ENCODE measurements at regions not wholly inside any gene's neighbourhood (a gene's known extent, or its start where the extent isn't known, plus 50 kb on each side); places are given as distances from the start of the nearest gene placed in this dataset.
"Not testable (repeated sequence)": the region's sequence is repeated elsewhere in the genome, so short reads cannot be mapped to it uniquely, and the experiment has no call there.

DNA sequence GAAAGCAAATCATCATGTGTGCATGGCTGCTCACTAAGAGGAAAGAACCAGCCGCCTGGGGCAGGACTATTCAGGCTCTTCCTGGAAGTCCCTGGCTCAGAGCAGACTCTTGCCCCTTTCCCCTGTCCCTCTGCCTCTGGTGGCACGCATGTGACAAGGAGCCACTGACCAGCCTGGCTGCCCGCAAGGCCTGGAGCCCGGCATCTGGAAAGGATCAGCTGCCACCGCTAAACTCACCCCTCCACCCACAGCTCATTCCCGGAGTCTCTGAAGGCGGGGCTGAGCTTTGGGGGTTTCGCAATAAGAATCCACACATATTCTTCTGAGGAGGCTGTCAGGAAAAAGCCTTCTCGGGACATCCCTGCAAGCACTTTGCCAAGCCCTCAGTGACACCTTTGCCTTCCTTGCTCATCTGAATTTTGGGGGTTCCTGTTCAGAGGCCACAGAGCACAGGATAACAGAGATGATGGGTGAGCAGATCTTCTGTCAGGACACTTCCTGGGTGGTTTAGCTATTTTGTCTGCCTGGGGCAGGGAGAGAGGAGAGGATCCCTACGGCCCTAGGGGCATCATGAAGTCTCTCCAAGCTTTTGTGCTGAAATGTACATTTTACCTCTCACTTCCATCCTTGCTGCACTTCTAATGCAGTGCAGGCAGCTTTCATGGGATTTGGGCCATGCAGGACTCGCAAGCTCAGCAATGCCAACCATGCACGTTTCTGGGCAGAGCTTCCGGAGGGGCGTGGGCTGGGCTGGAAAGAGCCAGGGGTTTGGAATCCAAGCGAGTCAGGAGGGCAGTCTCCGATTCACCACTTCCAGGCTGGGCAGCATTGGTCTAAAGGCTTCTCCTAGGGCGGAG is 124.8 kb upstream of the MAP1LC3B2 start:
- no peak for DNase-seq

DNA sequence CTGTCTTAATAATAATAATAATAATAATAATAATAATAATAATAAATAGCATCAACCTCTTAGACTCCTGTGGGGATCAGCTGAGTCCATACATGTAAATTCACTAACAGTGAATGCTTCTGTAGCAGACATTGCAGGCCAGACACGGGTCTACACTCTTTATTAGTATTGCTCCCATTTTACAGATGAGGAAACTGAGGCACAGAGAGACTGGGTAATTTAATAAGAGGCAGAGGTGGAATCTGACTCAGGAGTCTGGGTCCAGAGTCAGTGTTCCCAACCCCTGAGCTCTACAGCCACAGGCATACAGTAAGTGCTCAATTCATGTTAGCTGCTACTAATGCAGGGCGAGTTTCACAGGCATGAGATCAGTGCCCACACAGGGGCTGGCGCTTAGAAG is 123.2 kb upstream of the MAP1LC3B2 start:
- DNase-seq: no peak

- DNase-seq: no peak
These were observed 122.5 kb upstream of the MAP1LC3B2 start for GRCh38 chr12:116436561-116437249.

- DNase-seq: no peak
These were observed 117.9 kb upstream of the MAP1LC3B2 start for GRCh38 chr12:116441292-116441691.

DNA sequence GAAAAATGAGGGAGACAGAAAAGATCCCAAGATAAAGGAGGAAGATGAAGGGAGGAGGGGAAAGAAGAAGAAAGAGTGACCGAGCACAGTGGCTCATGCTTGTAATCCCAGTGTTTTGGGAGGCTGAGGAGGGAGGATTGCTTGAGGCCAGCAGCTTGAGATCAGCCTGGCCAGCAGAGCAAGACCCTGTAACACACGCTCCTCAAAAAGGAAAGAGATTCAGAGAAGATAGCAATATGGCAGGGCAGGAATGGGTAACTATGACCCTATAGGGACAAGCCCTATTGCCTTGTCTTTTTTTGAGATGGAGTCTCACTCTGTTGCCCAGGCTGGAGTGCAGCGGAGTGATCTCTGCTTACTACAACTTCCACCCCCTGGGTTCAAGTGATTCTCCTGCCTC is 116.9 kb upstream of the MAP1LC3B2 start:
- no peak for DNase-seq

DNA sequence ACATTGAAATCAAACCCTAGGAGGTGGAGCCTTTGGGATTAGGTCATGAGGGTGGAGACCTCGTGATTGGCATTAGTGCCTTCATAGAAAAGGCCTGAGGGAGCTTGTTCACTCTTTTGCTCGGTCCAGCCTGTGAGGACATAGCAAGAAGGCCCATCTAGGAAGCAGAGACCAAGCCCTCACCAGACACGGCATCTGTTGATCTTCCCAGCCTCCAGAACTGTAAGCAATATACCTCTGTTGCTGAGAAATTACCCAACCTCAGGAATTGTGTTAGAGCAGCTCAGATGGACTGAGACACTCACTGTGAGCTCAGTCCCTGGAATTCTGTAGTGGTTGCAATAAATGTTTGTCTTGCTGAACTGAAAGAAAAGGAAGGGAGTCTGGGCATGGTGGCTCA is 116.2 kb upstream of the MAP1LC3B2 start:
- DNase-seq: no peak

GRCh38 chr12:116443821-116444589 is 115.2 kb upstream of the MAP1LC3B2 start:
- no peak for DNase-seq

DNA sequence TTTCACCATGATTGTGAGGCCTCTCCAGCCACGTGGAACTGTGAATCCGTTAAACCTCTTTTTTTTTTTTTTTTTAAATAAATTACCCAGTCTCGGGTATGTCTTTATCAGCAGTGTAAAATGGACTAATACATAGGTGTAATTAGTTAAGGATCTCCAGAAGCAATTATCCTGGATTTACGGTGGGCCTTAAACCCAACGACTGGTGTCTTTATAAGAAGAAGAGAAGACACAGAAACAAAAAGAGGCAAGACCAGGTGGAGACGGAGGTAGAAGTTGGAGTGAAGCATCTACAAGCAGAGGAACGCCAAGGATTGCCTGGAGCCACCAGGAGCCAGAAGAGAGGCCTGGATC is 114.6 kb upstream of the MAP1LC3B2 start:
- no peak for DNase-seq

DNA sequence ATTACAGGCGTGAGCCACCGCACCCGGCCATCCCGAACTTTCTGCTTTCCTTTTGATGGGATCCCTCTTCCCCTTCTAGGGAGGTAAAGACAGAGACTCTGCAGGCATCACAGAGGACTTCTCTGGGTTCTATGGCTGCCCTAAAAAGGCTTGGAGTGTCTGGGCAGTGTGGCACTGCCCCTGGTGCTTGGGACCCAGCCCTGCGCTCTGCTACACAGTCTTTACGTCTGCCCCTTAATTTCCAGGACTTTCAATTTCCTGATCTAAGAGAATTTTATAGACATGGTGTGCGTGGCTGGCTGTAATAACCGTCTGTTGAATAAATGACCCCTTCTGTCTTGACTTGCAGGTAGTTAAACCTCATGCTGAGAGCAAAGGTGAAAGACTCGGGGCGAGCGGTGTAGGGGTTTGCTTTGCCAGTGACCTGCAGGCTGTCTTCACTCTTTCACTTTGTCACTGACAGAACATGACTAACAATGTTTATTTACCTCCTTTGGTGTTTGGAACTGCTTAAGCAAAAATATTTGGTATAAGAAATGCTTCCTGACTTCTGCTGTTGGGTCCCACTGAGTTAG is 110.9 kb upstream of the MAP1LC3B2 start:
- DNase-seq: no peak

GRCh38 chr12:116450406-116450910 is 108.7 kb upstream of the MAP1LC3B2 start:
- no peak for DNase-seq

GRCh38 chr12:116452975-116453374 is 106.2 kb upstream of the MAP1LC3B2 start:
- not testable (repeated sequence) for DNase-seq

DNA sequence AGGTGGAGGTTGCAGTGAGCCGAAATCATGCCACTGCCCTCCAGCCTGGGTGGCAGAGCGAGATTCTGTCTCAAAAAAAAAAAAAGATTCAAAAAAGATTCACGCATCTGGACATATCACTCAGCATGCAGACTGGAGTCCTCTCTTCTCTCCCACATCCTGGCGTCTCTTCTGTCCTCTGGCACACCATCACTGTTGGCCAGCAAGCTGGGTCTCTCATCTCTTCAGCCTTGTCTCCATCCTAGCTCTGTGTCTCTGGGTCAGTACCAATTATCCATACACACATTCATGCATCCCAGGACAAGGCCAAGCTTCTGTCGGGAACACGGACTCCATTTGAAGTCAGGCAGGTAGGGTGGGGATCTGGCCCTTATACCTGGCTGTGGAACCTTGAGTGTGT is 105.5 kb upstream of the MAP1LC3B2 start:
- DNase-seq: no peak

DNA sequence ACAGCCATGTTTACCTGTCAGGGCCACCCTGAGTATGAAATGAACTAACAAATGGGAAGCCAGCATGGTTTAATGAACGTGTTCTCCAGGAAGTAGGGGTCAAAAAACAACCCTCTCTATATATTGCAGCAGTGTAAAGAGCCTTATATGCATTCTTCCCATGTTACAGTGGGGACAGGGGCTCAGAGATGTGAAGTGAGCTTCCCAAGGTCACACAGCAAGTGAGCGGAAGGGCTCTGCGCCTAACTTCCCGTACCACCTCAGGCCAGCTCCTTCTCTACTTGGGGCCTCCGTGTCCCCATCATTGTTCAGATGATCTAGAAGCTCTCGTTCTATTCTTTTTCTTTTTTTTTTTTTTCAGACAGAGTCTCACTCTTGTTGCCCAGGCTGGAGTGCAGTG is 105.1 kb upstream of the MAP1LC3B2 start:
- DNase-seq: no peak

GRCh38 chr12:116454950-116455447 is 104.2 kb upstream of the MAP1LC3B2 start:
- no peak for DNase-seq

GRCh38 chr12:116455540-116456329 is 103.4 kb upstream of the MAP1LC3B2 start:
- no peak for DNase-seq

DNA sequence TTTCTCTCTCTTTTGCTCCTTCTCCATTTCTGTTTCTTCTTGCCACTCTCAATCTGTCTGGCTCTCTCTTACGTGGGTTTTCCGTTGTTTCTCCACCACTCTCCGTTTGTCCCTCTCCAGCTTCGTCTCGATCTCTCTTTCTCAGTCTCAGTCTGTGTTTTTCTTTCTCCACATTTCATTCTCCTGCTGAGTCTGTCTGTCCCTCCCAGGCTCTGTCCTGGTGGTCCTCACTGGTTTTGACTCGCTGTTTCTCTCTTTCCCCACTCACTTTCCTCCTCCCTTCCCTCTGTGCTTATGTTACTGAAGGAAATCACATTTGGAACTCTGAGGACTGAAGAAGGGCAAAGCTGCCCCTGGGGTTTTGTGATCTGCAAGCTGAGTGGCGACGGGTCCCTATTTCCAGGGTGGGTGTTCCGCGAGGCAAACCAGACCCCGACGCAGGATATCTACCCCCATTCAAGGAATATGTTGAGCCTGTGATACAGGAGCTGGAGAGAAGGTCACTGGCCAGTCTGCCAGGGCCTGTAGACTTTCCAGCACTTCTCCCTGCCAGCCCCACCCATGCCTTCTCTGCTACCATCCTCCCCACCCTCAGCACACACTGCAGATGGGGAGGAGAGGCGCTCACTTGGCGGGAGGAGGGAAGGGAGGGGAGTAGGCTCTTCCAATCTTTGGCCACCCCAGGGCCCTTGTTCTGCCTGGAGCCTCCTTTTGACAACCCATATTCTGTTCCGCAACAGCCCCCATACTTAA is 102.7 kb upstream of the MAP1LC3B2 start:
- no peak for DNase-seq

DNA sequence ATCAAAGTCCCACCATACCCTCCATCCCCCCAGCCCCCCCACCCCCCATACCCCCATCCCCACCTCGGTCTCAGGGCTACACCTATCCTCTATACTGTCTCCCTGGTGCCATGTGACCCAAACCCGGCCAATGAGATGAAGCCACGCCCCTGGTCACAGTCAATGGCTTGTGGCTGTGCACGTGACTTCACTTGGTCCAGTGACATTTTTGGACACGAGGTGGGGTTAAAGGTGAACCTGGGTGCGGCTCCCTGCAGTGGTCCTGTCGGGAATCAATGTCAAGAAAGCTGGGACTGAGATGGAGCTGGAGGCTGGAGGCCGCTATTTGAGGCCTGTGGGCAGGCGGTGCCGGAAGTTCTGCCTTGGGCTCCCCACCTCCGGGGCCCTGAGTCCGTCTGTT is 100.7 kb upstream of the MAP1LC3B2 start:
- DNase-seq: no peak

GRCh38 chr12:116459011-116459875 is 99.9 kb upstream of the MAP1LC3B2 start:
- DNase-seq: no peak

GRCh38 chr12:116459916-116460663 is 99.1 kb upstream of the MAP1LC3B2 start:
- no peak for DNase-seq

- DNase-seq: no peak
These were observed 98.1 kb upstream of the MAP1LC3B2 start for GRCh38 chr12:116461060-116461459.
